Occipital lobe (tissue), 1 donor: ENCODE measurements at regions not wholly inside any gene's neighbourhood (a gene's known extent, or its start where the extent isn't known, plus 50 kb on each side); places are given as distances from the start of the nearest gene placed in this dataset.
A peak's percentile ranks its signal among the peaks of the same experiment; 100 is the strongest.
"Not testable (repeated sequence)": the region's sequence is repeated elsewhere in the genome, so short reads cannot be mapped to it uniquely, and the experiment has no call there.

Experiments
- DNase-seq: peaks from one replicate; lab custom pipeline; 2025; lab: John Stamatoyannopoulos, UW

DNA sequence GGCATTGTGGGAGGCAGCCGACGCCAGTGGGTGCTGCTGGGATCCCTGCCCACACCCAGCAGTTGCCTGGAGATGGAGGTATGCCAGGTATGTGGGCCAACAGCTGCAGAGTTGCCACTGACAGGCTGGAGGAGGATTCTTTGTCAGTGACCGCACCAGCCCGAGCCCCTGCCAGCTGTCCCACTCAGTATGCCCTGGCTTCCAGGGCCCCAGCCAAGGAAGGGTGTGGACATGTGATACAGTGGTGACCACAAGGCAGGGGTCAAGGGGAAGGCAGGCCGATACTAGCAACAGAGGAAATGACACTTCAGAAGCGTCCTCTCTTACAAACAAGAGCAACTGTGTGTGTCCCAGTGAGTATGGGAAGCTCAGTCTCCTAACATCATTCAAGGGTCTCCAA, 185.1 kb upstream of the NOTCH2NLA start:
- not testable (repeated sequence) for DNase-seq

DNA sequence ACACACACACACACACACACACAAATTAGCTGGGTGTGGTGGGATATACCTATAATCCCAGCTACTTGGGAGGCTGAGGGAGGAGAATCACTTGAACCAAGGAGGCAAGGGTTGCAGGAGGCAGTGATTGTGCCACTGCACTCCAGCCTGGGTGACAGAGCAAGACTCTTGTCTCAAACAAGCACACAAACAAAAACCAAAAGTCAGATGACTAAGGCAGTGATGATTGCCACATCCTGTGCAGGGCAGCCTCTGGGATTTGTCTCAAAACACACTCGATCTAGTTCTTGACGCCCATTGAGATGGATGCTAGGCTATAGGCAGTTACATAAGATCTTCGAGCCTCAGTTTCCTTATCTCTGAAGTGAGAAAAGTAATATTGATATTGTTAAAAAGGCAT, 183.1 kb upstream of the NOTCH2NLA start:
- DNase-seq, result not testable (repeated sequence)

DNA sequence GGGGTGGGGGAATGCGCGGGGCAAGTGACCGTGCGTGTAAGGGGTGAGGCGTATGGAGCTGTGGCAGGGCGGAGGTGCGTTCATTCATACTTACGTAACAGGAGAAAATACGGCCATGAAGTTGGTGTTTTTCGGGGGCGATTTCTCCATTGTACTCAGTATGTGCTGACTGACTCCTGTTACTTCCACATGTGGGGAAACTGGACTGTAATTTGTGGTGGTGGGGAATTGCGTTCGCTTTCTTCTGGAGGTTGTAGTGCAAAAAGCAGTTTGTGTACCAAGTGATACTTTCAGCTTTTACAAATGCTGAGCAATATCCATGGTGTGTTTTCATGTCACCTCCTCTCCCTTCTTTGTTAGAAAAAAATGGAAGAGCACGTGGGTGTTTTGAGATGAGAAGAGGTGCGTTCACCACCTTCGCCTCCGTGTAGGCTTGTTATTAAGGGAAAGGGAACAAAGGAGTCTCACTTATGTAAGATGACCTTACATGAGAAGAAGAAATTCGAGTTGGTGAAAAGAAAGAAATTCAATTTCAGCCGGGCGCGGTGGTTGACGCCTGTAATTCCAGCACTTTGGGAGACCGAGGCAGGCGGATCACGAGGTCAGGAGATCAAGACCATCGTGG, 181.1 kb upstream of the NOTCH2NLA start:
- peak; percentile 31 for DNase-seq

DNA sequence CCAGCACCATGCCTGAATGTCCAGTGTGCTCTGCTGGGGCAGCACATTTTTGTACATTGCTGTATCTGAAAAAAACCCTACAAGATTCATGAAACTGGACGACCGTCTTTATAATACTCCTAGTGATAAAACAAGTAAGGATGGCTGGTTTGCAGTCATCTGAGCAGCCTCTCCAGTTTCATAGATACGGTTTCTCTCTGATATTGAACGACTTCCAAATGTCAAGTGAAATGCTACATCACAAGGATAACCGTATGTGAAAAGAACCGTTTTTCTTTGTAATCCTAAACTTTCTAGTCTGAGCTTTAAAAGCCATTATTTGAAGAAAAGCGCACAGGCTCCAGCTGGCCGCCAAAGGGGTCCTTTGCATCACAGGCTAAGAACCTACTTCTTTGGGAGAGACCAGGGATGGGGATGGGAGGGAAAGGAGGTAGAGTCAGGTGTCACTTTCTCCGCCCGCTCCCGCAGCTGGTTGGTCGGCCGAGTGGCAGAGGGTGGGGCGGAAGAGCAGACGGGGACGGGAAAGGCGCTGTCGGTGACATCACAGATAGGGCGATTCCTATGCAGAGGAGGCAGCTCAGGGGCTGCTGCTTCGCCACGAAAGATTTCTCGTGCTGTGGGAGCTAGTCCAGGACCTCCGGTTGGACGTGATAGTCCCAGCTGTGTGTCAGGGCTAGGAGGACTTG, 180.4 kb upstream of the NOTCH2NLA start:
- DNase-seq, result peak; percentile 78

DNA sequence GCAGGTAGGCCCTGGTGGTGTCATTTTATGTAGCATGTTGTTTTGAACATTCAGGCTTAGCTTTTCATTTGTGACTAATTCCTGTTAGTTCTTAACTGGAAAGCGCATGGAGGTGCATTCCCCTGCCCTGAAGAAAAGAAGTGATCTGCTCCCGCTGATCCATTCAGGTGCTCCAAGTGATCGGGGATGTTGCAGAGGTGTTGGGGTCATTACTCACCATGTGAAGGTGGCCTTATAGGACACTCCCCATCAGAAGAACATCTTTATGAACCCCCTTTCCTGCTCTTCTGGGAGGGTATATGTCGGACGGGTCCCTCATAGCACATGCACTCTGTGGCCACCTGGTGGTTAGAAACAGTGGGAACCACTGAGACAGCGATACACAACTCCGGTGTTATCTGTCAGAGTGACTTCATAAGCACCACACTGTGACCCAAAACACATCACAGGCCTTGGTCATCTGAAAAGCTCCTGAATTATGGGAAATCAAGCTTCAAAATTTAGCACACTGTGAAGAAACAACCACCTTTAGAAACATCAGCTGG, 172.5 kb upstream of the NOTCH2NLA start:
- DNase-seq, result not testable (repeated sequence)

DNA sequence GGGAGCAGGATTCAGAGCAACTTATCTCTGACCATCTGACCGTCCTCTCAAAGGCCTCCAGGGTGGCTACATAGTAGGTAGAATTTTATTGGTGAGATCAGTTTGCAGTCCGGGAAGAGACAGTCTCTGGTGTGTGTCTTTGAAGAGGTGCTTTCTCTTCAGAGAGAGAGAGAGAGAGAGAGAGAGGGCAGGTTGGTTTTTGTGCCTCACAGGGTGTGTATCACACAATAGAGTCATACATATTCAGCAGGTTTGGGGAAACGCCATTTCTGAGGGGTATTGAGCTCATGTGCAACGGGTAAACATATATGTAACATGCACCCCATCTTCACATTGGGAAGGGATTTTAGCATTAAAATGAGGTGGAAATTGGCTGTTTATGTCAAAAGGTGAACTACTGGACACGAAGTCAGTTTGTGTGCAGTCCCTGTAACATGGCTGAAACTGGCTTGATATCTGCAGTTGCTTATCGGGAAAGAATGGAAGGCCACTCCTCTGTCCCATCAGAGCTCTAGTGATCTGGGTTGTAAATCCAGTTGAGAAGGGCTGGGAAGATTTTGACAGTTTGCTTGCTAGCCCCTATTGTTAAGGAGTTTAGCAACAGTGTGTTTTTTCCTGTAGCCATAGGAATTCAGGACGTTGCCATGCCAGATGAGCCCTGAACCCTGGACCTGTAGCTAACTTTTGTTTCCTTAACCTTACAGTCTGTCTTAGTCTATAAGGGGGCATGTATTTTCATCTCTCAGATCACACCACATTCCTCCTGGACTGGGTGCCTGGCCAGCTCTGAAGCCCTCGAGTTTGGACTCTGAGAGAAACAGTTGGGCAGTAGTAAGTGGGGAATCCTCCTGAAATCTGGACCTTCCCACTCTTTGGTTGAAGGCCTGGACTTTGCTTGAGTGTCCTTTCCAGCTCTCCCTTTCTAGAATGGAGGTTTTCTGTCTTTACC, 171.6 kb upstream of the NOTCH2NLA start:
- DNase-seq, result not testable (repeated sequence)

DNA sequence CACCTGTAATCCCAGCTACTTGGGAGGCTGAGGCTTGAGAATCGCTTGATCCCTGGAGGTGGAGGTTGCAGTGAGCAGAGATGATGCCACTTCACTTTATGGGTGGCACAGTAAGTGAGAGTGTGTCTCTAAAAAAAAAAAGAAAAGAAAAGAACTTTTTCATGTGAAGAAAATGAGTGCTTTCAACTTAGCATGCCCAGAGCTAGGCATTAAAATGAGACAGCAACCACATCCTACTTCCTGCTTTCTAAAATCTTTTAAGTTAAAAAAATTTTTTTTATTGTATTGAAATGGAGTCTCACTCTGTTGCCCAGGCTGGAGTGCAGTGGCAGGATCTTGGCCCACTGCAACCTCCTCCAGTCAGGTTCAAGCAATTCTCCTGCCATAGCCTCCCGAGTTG, 170.4 kb upstream of the NOTCH2NLA start:
- not testable (repeated sequence) for DNase-seq

DNA sequence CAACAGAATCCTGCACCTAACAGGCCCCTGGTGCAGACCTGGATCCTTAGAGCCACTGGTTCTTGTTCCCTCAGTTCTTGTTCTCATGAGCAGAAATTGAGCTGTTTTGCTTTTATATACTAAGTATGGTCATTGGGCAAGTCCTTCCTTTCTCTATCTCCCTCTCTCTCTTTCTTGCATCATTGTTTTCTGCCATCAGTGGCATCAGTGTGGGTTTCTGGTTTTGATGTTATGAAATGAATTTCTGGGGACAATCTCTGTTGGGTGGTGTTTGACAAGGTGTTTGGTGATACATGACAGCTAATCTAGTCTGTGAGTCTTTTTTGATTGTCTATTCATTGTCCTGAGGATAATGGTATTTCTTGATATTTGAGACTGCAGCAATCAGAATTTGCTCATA, 168.0 kb upstream of the NOTCH2NLA start:
- not testable (repeated sequence) for DNase-seq

DNA sequence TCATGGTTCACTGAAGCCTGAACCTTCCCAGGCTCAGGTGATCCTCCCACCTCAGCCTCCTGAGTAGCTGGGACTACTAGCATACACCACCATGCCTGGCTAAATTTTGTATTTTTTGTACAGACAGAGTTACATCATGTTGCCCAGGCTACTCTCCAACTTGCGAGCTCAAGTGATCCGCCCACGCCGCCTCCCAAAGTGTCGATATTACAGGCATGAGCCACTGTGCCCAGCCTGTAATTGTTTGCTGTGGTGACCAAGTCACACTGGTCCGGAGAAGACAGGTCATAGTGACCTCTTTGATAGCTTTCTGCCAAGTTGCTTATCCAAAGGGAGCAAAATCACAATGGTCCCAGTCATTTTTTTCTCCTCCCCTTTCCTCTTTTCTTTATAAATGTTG, 167.4 kb upstream of the NOTCH2NLA start:
- not testable (repeated sequence) for DNase-seq

DNA sequence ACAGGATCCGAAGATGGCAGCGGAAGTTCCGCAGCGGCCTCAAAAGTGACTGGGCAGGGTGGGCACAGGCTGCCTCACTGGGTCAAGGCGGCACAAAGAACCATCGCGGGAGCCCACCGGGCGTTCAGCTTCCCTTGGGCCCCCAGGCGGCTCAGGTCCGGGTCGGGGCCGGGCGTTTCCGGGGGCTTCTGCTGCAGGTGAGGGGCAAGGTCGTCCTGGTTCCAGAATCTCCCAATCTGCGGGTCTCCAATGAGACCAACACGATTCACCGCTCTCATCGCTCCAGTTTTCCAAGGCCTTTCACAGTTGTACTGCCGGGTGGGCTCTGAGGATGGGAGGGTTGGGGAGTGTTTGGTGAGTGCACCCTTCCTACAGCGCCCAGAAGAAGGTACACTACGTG, 165.0 kb upstream of the NOTCH2NLA start:
- DNase-seq, result not testable (repeated sequence)

DNA sequence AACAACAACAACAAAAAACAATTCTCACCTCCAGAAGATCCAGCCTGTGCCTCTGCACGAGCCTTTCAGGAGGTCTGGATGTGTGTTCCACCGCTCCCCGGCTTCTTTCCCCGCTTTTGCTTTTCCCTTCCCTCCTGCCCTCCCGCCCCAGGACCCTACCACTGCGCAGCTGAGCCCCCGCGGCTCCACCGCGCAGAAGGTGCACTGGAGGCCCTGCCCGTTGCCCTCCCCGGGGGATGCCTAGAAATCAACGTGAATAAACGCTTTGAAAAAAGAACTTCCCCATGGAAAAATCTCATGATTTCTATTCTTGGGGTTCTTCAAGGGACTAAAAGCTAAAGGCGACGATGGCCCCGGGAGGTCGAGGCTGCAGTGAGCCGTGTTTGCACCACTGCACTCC, 164.3 kb upstream of the NOTCH2NLA start:
- not testable (repeated sequence) for DNase-seq

DNA sequence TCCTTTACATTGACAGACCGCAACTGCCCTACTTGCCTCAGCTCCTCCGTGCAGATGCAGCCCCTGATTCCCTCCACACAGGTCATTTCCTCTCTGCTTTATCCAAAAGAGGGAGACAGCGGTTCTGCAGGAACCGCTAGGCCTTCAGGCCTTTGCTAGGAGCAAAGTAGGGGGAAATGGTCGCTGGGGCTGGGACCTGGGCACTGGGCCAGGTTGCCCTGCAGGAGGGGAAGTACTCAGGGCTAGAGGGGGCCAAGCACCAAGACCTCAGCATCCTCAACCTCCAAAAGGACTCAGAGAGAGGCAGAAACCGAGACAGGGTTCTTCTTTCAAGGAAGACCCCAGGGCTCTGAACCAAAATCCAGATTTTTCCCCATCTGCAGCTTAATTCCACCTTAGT, 160.4 kb upstream of the NOTCH2NLA start:
- DNase-seq, result not testable (repeated sequence)

DNA sequence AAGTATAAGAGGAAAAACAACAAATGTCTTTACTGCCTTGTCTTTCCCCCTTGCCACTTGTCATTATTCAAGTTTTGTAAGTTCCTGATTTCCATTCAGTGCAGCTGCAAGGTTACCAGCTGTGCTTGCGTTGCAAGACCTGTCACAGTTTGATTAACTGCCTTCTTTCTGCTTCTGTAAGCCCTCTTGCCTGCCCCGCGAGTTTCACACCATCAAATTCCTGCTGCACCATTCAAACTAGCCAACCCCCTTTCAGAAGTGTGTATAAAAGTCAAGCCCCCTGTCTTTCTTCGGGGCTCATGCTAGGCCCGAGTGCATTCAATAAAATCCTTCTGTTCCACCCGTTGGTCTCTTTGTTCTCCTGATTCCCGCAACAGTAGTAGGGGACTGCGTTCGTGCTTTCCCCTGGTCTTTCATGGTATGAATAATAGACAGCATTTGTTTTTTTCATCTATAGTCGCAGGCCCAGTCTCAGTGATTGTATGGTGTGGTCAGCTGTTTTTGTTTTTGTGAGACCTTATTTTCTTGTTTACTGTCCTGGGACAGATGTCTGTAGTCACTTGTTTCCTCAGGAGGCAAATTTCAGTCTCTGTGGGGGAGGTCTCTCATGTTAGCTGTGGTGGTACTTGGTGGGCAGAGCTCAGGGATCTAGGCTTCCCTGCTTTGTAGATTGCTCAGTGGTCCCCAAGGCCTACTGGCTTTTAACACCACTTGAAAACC, 159.1 kb upstream of the NOTCH2NLA start:
- DNase-seq, result not testable (repeated sequence)

DNA sequence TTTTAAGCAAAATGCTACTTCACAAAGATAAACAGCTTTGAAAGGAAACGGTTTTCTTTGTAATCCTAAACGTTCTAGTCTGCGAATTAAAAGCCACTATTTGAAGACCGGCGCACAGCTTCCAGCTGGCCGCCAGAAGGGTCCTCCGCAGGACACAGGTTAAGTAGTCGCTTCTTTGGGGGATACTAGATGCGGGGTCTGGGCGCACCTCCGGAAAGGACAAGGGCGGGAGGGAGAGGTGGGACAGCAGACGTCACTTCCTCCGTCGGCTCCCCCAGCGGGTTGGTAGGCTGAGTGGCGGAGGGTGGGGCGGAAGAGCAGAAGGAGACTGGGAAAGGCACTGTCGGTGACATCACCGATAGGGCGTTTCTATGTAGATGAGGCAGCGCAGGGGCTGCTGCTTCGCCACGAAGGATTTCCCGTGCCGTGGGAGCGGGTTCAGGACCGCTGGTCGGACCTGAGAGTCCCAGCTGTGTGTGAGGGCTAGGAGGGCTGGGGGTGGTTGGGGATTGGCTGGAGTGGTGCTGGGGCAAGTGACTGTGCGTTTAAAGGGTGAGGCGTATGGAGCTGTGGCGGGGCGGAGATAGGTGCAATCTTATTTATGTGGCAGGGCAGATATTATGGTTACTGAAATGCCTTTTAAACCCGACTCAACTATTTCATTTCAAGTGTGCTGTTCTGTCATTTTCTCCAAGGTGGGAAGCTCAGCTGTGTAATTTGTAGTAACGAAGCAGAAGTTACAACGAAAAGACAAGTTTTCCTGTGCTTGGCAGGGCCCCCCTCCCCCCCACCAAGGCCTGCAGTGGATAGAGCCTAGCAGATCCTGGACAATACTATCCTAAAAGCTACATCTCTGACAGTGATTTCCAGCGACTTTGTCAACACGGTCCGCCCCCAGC, 158.3 kb upstream of the NOTCH2NLA start:
- DNase-seq, result peak; percentile 48

DNA sequence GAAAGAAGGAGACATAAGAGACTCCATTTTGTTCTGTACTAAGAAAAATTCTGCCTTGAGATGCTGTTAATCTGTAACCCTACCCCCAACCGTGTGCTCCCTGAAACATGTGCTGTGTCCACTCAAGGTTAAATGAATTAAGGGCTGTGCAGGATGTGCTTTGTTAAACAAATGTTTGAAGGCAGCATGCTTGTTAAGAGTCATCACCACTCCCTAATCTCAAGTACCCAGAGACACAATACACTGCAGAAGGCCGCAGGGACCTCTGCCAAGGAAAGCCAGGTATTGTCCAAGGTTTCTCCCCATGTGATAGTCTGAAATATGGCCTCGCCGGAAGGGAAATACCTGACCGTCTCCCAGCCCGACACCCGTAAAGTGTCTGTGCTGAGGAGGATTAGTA, 152.4 kb upstream of the NOTCH2NLA start:
- not testable (repeated sequence) for DNase-seq

DNA sequence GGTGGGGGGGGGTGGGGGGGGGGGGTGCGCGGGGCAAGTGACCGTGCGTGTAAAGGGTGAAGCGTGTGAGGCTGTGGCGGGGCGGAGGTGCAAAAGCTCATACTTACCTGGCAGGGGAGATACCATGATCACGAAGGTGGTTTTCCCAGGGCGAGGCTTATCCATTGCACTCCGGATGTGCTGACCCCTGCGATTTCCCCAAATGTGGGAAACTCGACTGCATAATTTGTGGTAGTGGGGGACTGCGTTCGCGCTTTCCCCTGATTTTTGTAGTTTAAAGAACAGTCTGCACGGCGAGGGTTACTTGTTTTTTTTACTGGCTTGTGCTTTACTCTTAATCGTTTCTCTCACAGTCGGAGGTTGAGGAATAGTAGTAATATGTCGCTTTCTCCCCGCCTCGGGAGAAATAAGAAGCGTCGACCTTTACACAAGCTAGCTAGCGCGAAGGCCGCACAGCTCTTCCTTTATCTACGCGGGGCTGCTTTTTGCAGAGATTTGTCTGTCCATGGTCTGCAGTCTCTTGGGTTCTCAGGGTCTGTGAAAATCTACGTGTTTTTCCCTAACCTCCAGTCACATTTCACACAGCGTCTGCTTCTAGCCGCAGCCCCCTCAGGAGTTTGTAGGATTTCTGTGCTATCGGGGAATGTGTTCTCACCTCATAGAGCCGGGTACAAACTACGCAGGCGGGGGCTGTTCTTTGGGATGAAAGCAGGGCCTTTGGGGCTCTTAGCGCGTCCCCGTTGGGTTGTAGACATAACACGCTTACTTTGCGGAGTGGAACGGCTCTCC, 148.1 kb upstream of the NOTCH2NLA start:
- peak; percentile 73 for DNase-seq

DNA sequence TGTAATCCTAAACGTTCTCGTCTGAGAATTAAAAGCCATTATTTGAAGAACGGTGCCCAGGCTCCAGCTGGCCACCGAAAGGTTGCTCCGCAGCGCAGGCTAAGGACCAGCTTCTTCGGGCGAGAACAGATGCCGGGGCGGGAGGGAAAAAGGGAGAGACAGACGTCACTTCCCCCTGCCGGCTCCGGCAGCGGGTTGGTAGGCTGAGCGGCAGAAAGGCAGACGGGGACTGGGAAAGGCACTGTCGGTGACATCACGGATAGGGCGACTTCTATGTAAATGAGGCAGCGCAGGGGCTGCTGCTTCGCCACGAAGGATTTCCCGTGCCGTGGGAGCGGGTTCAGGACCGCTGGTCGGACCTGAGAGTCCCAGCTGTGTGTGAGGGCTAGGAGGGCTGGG, 147.5 kb upstream of the NOTCH2NLA start:
- DNase-seq, result peak; percentile 90

DNA sequence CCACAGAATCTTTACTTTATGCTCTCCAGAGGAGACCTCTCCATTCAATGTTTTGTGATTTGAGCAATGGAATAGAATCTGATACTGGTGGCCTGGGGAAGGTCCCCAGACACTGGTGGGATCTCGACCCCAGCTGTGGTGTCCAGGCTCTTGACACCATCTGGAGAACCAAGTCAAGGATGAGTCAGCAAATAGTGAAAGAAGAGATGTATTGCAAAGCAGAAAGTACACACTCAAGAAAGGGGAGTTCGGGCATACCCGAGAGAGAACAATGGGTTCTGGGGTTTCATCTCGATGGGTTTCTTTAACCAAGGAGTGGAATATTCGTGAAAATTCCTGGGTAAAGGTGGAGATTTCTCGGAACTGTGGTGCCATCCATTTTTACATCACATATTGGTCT, 146.3 kb upstream of the NOTCH2NLA start:
- DNase-seq, result not testable (repeated sequence)

DNA sequence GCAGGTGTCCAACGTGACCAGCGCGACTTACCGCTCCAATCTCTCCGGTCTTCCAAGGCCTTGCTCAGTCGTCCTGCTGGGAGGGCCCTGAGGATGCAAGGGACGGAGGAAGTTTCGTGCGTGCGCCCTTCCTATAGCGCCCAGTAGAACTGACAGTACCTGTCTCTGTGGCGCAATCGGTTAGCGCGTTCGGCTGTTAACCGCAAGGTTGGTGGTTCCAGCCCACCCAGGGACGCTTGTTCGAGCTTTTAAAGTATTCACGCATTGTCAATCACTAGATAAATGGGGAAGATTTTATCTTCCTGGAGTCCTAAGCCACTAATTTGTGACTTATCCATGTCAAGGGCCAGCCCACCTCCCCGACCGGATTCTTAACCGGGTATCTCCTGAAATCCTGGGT, 141.1 kb upstream of the NOTCH2NLA start:
- peak; percentile 33 for DNase-seq
